GM18520 (cell line): ENCODE measurements at regions not wholly inside any gene's neighbourhood (a gene's known extent, or its start where the extent isn't known, plus 50 kb on each side); places are given as distances from the start of the nearest gene placed in this dataset.
"Not testable (repeated sequence)": the region's sequence is repeated elsewhere in the genome, so short reads cannot be mapped to it uniquely, and the experiment has no call there.

Experiments
- ATAC-seq: cut with Tn5 transposase; IDR thresholded peaks from one replicate; pipeline ENCODE4 v1.9.1; 2021; ENCODE audit not compliant: unreplicated experiment

DNA sequence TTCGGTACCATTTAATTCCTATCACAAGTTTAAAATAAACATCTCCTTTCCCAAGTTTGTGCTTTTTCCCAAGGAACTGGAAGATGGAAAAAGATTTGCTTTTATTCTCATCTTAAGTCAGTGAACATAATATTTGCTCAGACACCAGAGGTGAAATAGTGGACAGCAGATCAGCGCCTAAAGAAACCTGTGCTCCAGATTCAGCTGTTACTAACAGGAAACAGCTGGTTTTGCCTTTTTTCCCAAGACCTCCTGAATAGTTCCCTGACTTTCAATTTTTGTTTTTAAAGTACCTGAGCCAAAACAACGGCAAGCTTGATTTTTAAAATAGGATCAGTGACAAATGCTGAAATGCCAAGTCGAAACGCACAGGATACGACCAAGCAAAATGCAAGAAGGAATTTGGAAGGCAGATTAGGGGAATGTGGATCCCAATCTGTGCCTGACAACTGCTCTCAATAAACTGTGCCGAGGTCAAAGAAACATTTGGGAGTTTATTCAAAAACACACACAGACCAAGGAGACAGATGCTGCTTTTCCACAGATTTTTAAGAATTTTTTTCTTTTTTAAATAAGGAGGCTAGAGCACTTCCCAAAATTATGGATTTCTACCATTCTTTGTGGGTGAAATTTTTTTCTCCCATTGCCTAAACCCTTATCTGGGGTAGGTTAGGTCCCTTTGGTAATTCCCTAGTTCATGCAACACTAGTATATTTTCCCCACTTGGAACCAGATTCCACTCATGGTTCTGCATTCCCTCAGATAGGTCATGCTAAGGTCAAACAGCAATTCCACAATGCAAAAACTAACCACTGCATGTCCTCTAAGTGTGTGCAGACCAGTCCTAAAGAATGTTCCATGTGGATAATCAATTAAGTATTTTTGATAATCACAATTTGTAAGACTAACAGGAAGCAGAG is 121.5 kb upstream of the PDE1A start:
- no peak for ATAC-seq

DNA sequence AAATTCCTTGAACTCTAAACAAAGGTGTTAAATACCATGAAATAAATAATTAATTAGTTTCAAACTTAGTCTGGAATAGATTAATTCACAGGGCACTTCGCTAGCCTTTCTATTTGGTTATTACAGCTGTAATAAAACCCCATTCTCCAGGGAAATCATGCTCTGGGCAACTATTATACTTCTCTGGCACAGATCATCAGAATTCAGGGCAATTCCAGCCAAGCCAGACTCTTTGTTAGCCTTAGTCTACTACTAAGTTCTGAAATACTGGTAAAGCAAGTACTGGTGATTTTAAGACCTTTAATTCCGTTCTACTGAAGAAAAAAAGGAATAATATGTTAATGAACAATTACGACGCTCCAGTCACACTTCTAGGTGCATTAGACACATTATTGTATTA is 123.4 kb upstream of the PDE1A start:
- no peak for ATAC-seq

DNA sequence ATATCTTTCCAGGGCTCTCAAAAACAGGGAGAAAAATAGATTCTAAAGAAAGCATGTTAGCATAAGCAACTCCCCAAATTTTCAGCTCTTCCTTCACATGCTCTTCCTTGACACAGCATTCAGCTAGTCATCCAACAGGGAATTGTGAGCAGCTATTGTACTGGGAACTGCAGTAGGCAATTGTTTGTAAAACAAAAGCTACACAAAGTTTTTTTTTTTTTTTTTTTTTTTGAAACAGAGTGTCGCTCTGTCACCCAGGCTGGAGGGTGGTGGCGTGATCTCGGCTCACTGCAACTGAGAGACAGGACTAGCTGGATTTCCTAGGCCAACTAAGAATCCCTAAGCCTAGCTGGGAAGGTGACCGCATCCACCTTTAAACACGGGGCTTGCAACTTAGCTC is 125.4 kb upstream of the PDE1A start:
- ATAC-seq: not testable (repeated sequence)

DNA sequence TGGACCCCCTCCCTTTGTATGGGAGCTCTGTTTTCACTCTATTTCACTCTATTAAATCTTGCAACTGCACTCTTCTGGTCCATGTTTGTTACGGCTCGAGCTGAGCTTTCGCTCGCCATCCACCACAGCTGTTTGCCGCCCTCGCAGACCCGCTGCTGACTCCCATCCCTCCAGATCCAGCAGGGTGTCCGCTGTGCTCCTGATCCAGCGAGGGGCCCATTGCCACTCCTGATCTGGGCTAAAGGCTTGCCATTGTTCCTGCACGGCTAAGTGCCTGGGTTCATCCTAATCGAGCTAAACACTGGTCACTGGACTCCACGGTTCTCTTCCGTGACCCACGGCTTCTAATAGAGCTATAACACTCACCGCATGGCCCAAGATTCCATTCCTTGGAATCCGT is 125.9 kb upstream of the PDE1A start:
- not testable (repeated sequence) for ATAC-seq

DNA sequence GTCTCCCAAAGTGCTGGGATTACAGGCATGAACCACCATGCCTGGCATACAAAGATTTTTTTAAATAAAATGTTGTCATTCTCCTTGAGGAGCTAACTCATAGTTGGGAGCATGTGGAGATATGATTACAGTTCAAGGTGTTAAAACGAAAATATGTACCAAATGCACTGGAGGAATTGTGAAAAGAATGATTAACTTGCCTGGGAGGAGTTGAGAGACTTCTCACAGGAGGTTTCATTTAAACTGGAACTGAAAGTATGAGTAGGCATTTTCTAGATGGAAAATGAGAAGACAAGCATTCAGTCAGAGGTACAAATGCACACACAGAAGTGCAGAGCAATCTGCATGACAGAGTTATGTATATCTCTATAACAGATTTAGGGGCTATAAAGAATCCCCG is 126.6 kb upstream of the PDE1A start:
- ATAC-seq: peak; percentile 99

DNA sequence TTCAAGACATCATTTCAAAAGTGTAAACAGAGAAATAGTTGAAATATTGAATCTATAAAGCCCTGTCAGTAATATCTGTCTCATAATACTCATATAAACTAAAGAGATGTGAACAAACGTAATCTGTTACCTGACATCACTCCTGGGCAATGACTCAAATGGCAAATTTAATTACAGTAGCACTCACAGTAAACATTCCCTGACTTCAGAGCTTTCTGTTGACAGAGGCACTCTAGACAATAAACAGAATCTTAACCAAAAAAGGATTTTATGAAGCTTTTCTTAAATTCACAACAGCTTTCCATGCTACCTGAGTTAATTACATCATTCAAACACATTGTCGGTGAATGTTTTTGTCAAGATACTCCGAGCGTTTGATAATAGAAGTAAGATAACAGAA is 128.1 kb upstream of the PDE1A start:
- no peak for ATAC-seq

DNA sequence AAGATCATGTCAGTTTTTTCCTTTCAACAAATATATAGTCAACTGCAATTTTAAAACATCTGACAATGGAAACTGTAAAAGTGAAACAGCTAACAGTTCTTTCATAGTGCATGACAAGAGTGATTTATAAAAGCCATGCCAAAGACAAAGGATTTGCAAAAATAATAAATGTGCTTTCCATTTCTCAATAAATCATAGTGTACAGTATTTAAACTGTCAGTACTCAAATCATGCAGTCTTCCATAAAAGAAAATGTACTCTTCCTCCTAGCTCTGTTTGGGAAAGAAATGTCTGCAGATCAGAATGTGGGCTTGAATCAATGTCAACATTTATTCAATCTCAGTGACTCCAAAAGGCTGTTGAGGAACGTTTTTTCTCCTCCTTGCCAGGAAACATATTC is 131.7 kb upstream of the PDE1A start:
- no peak for ATAC-seq

DNA sequence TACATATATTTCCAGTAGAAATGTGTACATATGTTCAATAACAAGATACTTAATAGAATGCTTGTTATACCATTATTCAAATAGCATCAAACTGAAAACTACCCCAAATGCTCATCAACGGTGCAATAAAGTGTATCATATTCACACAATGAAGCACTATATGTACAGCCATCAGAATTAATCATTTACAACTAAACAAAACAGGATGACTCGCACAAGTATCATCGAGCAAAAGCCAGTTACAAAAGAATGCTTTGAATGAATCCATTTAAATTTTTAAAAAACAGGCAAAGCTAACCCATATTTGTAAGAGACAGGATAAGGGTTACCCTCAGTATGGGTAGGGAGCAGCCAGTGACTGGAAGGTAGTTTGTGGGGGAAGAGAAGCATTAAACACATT is 132.8 kb upstream of the PDE1A start:
- ATAC-seq: no peak

DNA sequence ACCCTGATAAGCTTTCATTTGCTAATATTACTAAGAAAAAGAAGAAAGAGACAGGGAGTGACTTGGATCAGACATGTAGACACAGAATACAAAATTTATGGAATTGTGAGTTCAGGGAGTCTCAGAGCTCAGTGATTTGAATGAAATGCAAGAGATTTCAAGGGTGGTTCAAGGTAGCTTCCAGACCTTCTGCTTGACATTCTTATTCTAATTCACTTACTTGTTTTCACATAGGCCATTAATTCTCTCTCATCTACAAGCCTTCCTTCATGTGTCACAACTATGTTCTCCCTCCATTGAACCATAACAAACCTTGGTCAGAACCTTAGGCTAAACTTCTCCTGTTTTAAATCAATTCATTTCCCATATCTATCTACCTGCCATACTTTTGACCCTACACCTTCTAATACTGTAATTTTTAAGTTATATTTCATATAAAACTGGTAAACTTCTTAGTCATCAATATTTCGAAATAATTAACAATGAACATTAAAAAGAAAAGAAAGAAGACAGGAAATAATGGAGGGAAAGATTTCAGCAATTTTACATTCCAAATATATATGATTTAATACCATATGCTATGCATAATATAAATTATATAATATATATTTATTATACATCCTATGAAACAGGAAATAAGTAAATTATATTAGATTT is 139.2 kb upstream of the PDE1A start:
- no peak for ATAC-seq

DNA sequence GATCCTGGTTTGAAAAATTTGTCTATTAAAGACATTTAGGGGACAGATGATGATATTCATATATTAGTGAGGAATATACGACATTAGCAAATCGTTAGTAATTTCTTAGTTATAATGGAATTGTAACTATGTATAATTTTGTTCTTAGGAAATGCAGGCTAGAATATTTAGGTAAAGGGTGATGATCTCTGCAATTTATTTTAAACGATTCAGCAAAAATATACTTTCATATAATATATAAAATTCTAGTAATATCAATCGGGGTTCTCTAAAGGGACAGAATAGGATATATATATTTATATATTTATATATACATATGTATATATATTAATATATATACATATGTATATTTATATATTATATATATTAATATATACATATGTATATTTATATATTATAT is 142.5 kb upstream of the DNAJC10 start:
- no peak for ATAC-seq

DNA sequence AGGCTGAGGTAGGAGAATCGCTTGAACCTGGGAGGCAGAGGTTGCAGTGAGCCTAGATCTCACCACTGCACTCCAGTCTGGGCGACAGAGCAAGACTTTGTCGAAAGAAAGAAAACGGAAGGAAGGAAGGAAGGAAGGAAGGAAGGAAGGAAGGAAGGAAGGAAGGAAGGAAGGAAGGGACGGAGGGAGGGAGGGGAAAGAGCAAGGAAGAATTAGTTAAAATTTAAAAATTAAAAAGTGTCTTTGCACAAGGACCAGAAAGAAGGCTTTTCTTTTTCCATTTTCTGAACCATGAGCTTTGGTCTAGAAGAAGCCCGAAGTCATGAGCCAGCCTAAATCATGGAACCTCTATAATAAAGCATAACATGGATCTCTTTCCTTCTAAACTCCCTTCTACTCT is 138.2 kb upstream of the DNAJC10 start:
- ATAC-seq: no peak

DNA sequence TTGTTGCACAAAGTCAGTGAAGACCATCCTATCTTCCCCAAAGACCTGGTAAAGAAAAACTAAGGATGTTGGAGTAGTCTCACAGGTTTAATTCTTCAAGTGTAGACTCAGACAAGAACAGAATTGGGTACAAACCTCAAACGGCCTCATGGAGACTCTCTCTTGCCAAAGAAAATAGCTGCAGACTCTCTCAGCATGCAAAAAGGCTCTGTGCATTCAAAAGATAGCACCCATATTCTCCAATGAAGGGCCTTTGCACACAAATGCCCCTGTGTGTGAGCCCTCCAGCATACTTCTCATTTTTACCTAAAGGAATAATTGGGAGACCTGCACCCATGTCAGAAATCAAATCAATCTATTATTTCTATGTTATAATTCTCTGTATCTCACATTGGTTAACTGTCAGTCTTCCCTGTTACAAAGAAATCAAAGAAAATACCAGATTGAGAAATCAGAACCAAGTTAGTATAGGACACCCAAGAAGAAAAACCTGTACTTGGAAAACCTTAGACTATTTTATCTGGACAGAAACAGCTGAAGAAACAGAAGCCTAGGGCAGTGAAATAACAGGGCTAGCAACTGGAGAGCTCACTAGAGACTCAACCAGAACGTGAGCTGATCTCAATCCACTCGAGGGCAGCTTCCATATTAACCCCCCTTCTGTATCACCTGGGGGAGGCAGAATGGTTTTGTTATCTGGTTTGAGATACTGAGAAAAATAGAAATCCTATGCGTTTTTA is 134.7 kb upstream of the DNAJC10 start:
- no peak for ATAC-seq

DNA sequence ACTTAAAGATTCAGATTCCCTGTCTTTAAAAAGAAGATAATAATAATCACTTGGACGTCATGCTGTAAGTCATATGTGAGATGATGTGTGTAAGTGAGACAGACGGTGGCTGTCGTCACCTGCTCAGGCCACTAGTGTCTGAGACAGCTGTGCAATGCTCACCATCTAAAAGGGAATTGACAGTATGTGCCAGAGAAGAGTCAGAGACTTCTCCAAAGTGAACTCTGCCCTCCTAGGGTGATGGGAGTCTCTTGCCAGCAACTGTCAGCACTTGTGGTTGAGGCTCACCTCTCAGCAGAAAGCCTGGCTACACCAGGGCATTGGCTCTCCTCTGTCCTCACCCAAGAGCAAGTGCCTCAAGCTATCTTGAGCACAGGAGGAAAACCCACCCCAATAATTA is 131.6 kb upstream of the DNAJC10 start:
- no peak for ATAC-seq

DNA sequence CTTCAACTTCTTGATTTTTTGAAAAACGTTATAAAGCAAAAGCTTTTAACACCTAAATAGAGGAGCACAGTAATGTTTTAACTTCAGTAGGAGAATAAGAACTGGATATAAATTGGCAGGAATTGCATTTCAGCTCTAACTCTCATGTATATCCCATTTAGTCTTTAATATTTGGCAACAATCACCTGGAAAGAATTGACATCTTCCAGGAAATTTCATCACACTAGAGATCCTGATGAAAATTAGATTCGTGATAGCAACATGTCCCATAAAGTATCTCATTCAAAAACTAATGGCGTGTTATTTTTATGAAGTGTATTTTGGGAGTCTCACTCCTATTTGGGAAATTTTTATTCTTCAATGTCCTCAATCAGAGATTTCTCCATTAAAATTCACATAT is 131.1 kb upstream of the DNAJC10 start:
- no peak for ATAC-seq

DNA sequence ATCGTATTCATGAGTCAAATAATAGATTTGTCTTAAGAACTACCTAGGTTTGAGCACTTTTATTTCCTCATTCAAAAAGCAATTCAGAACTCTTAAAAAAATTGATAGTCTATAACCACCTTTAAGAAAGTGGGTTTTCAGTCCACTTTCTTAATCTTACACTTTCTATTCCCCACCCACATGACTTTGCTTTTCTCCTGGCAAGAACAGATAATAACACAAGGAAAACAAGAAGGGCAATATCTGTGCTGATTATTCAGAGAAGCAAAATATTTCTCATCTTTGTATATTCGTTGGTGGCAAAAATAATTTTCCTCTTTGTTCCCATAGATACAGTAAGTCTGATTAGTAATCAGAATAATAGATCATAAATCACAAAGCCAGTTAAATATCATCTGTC is 130.6 kb upstream of the DNAJC10 start:
- no peak for ATAC-seq

DNA sequence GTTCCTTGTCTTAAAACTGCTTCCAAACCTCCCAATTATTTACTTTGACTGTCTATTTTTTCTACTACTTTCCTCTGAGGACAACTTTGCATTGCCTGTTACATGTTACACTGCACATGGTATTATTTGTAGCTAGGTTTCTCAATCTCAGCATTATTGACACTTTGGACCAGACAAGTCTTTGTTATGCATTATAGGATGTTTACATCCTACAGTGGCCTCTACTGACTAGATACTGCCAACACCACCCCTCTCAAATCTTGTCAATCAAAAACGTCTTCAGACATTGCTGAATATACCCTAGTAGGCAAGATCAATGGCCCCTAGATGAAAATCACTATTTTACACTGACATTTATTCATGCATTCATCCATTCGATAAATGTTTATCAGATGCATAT is 129.6 kb upstream of the DNAJC10 start:
- peak; percentile 41 for ATAC-seq

DNA sequence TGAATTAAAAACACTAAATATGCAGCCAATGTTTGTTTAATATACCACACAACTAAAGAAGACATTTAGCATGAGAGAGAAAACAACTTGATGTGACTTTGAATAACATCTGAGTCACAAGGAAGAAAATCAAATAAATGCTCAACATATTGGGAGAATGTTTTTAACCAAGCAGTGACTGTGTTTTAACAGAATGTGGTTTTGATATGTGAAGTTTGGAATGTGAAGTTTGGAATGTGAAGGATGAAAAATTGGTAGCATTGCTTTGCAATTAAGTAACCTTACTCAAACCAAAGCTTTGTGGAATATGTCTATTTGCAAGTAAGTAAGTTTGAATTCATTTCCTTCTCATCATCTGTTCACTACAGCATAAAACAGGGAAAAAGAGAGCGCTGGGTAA is 128.2 kb upstream of the DNAJC10 start:
- no peak for ATAC-seq

DNA sequence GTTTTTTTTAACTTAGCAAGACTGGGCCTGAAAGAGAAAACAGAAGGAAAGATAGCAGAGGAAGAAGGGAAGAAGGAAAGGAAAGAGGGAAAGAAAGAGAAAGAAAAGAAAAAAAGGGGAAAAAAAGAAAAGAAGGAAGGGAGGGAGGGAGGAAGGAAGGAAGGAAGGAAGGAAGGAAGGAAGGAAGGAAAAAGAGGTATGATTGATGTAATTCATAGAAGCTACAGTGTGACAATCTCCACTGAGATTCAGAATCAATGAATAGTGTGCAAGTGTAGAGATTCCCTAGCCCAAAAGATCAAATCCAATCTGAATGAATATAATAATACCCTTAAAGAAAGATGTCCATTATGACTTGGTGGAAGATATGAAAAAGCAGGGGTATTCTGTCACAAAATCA is 126.9 kb upstream of the DNAJC10 start:
- ATAC-seq: no peak

DNA sequence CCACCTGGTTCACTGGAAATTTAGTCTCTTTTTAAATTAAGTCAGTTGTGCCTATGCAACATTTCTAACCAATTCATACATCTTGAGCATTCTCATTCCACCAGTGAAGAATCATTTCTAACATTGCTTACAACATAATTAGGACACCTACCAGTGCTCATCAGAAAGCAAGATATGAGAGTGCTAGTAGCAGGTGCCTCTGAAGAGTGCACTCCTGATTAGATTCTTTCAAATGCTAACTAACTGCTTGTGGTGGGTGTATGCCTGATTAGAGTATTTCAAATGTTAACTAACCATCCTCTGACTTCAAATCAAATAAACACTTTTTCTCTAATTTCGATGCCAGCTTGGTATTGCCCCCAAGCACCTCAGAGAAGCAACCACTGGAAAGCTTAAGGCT is 124.3 kb upstream of the DNAJC10 start:
- ATAC-seq: no peak

DNA sequence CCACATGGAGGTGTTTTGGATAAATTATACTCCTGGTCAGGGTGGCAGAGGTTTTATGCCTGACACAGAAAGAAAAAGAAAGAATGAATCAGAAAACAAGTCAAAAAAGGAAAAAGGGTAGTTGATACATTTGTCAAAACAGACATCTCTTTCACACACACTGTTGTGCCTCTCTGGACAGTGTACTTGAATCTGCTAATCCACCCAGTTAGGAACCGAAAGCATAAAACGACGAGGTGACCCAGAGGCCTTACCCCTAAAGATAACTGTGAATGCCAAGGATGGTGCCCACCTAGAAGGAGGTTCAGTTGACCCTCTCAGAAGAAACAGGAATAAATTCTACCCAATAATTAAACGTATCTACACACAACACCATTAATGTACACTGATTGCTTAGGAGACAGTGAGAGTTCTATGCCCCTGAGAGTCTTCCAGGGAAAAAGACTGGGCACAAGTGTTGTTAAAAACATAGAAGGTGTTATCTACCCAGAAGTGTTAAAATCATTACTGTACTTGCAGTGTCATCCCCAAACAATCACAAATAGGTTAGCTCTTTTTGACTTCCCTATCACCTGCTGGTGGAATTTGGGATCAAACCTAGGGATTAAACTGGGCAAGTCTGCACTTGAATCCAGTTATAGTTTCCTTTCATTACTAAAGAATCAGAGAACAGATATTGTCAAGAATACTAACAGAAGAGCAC is 123.2 kb upstream of the DNAJC10 start:
- ATAC-seq: no peak

DNA sequence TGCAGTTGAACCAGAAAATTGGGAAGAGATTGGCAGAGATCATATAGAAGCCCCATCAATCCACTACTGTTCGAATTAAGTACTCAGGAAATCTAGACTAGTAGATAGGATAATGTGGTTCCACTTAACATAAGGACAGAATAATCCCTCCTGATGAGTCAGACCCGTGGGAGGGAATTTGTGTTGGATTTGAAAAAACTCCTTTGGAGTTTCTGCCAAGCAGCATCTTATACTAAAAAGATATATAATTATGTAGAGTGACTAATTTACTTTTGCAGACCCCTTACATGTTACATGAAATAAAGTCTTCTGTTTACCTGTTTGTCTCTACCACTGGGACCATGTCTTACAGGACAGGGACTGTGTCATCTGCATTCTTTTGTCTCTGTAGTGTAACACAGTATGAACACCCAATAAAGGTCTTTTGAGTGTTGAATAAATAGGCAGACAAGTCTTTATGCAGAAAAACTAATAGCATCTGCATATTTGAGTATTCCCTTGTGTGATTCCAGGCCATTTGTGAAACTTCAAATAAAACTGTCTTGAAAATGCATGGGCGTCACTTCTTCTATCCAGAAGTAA is 122.6 kb upstream of the DNAJC10 start:
- no peak for ATAC-seq
